Esophagus muscularis mucosa (tissue), 3 donors: ENCODE measurements at regions not wholly inside any gene's neighbourhood (a gene's known extent, or its start where the extent isn't known, plus 50 kb on each side); places are given as distances from the start of the nearest gene placed in this dataset.

Experiments
- POLR2A ChIP-seq: fragments of 450-650 bp; IDR thresholded peaks from one replicate; pipeline ENCODE4 v1.6.1; 2017; ENCODE audit warnings: antibody characterized with exemption, moderate library complexity, mild to moderate bottlenecking, low read depth
- POLR2AphosphoS5 ChIP-seq, 2 donors: sonication (generic); formaldehyde crosslinking; IDR thresholded peaks; one replicate each; pipeline ENCODE4 v1.6.1; 2017; ENCODE audit warnings: antibody characterized with exemption in 2 of 2
- TF ChIP-seq, protein P1 (sequence below), 3 experiments: fragments of 200-600 bp in 2 of 3; fragments of 450-650 bp in 1 of 3; sonication (generic) in 2 of 3; IDR thresholded peaks; one replicate each; pipeline ENCODE4 v1.5.1; 2017 to 2019; ENCODE audit warnings: antibody characterized with exemption in 3 of 3, mild to moderate bottlenecking in 2 of 3, moderate library complexity in 1 of 3

DNA sequence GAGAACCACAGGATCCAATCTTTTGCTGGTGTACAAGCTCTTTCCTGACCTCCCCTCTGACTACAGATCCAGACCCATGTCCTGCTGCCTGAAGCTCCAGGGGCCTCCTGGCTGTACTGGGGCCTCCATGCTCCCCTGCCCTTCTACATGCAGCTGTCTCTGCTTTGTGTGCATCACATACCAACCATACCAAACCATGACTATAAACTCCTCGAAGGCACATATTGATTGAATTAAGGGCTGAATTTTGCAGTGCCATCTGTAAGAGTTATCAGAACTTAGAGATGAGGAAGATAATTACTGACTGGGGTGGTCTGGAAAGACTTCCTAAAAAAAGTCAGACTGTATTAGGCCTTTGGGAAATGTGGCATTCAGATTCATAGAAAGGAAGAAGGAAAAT lies 139.9 kb upstream of the CXCR4 start:
- TF ChIP-seq, protein P1, sequence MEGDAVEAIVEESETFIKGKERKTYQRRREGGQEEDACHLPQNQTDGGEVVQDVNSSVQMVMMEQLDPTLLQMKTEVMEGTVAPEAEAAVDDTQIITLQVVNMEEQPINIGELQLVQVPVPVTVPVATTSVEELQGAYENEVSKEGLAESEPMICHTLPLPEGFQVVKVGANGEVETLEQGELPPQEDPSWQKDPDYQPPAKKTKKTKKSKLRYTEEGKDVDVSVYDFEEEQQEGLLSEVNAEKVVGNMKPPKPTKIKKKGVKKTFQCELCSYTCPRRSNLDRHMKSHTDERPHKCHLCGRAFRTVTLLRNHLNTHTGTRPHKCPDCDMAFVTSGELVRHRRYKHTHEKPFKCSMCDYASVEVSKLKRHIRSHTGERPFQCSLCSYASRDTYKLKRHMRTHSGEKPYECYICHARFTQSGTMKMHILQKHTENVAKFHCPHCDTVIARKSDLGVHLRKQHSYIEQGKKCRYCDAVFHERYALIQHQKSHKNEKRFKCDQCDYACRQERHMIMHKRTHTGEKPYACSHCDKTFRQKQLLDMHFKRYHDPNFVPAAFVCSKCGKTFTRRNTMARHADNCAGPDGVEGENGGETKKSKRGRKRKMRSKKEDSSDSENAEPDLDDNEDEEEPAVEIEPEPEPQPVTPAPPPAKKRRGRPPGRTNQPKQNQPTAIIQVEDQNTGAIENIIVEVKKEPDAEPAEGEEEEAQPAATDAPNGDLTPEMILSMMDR (IDR thresholded peaks at IDR 0.05): no peak
- TF ChIP-seq POLR2AphosphoS5 (IDR thresholded peaks at IDR 0.05): no peak
- no peak for TF ChIP-seq POLR2A
